PFSK-1 (cell line): ENCODE measurements at regions not wholly inside any gene's neighbourhood (a gene's known extent, or its start where the extent isn't known, plus 50 kb on each side); places are given as distances from the start of the nearest gene placed in this dataset.

Source experiments
- FOXP2 ChIP-seq: optimal IDR thresholded peaks from 2 replicates; pipeline ENCODE3; 2011; ENCODE audit warnings: borderline replicate concordance, control low read depth, inconsistent platforms; ENCODE audit not compliant: insufficient read depth; ENCODE audit errors: extremely low read length, extremely low read depth
- POLR2AphosphoS5 ChIP-seq: IDR thresholded peaks from 2 replicates; pipeline ENCODE4 v1.6.1; 2012; ENCODE audit warnings: low read depth, mild to moderate bottlenecking, control low read depth, low read length, moderate library complexity
- REST ChIP-seq, 2 experiments: IDR thresholded peaks; 2 replicates each; pipeline versions ENCODE4 v1.6.1 to v1.8.0; 2011 to 2012; ENCODE audit warnings: low read depth in 2 of 2, low read length in 2 of 2, control low read depth in 1 of 2, inconsistent platforms in 1 of 2, mild to moderate bottlenecking in 1 of 2, moderate library complexity in 1 of 2; ENCODE audit not compliant: insufficient read depth in 1 of 2
- SIN3A ChIP-seq: IDR thresholded peaks from 2 replicates; pipeline ENCODE4 v1.6.1; 2012; ENCODE audit warnings: mild to moderate bottlenecking, low read length, moderate library complexity, borderline replicate concordance; ENCODE audit not compliant: insufficient read depth
- TAF1 ChIP-seq: IDR thresholded peaks from 2 replicates; pipeline ENCODE4 v1.6.1; 2012; ENCODE audit warnings: low read length, control low read depth, borderline replicate concordance; ENCODE audit not compliant: insufficient read depth

GRCh38 chr14:49019467-49020115 lies 566.6 kb downstream of the RPS29 start:
- TF ChIP-seq REST (IDR thresholded peaks at IDR 0.05; ENCODE audit: insufficient read depth in 1 of 2, low read depth in 2 of 2, low read length in 2 of 2) (no peak), FOXP2 (no peak), POLR2AphosphoS5 (no peak), SIN3A (no peak), TAF1 (no peak)

GRCh38 chr14:49017447-49017846 lies 568.7 kb downstream of the RPS29 start:
- TF ChIP-seq POLR2AphosphoS5 (no peak), TAF1 (no peak), SIN3A (no peak), REST (IDR thresholded peaks at IDR 0.05; ENCODE audit: insufficient read depth in 1 of 2, low read depth in 2 of 2, low read length in 2 of 2) (no peak), FOXP2 (no peak)

GRCh38 chr14:49016381-49016780 lies 569.8 kb downstream of the RPS29 start:
- TF ChIP-seq POLR2AphosphoS5 = no peak
- TF ChIP-seq TAF1 = no peak
- no peak for TF ChIP-seq REST (IDR thresholded peaks at IDR 0.05; ENCODE audit: insufficient read depth in 1 of 2, low read depth in 2 of 2, low read length in 2 of 2)
- TF ChIP-seq SIN3A = no peak
- no peak for TF ChIP-seq FOXP2

- TF ChIP-seq POLR2AphosphoS5 (no peak), FOXP2 (no peak), SIN3A (no peak), REST (IDR thresholded peaks at IDR 0.05; ENCODE audit: insufficient read depth in 1 of 2, low read depth in 2 of 2, low read length in 2 of 2) (no peak), TAF1 (no peak)
These were observed 571.7 kb downstream of the RPS29 start for GRCh38 chr14:49014476-49014875.

- no peak for TF ChIP-seq POLR2AphosphoS5
- TF ChIP-seq REST (IDR thresholded peaks at IDR 0.05; ENCODE audit: insufficient read depth in 1 of 2, low read depth in 2 of 2, low read length in 2 of 2) = no peak
- no peak for TF ChIP-seq TAF1
- TF ChIP-seq SIN3A = no peak
- TF ChIP-seq FOXP2 = no peak
These were observed 577.8 kb downstream of the RPS29 start for GRCh38 chr14:49008363-49008762.
